Peyer's patch (tissue), 4 donors: ENCODE measurements at regions not wholly inside any gene's neighbourhood (a gene's known extent, or its start where the extent isn't known, plus 50 kb on each side); places are given as distances from the start of the nearest gene placed in this dataset.

Experiments used
- DNase-seq, 3 donors: peaks; one replicate each; pipeline ENCODE4 v3.0.0-alpha.2; 2017 to 2019
- H3K27ac ChIP-seq, 4 donors: fragments of 200-600 bp; sonication (generic); one replicate each; pipeline ENCODE4 v1.5.1; 2016 to 2019
- H3K27me3 ChIP-seq, 2 donors: fragments of 200-600 bp; sonication (generic); one replicate each; pipeline ENCODE4 v1.5.1; 2019
- H3K36me3 ChIP-seq, 3 donors: fragments of 200-600 bp; sonication (generic); one replicate each; pipeline ENCODE4 v1.5.1; 2016 to 2019
- H3K4me1 ChIP-seq, 4 donors: fragments of 200-600 bp; sonication (generic); one replicate each; pipeline ENCODE4 v1.5.1; 2016 to 2019
- H3K4me3 ChIP-seq, 4 donors: fragments of 200-600 bp; sonication (generic); 1 replicate in 3 of 4; 2 replicates in 1 of 4; pipeline ENCODE4 v1.5.1; 2016 to 2019; ENCODE audit warnings: mild to moderate bottlenecking in 1 of 4
- H3K9me3 ChIP-seq, 4 donors: fragments of 200-600 bp; sonication (generic); one replicate each; pipeline ENCODE4 v1.5.1; 2016 to 2019; ENCODE audit warnings: mild to moderate bottlenecking in 1 of 4
- CTCF ChIP-seq, 6 experiments: fragments of 450-650 bp in 4 of 6; fragments of 200-600 bp in 2 of 6; sonication (generic) in 1 of 6; IDR thresholded peaks; one replicate each; pipeline ENCODE4 v1.5.1; 2017 to 2019; ENCODE audit warnings: antibody characterized with exemption in 6 of 6, mild to moderate bottlenecking in 3 of 6, moderate library complexity in 1 of 6
- POLR2A ChIP-seq, 2 donors: fragments of 450-650 bp; IDR thresholded peaks; one replicate each; pipeline ENCODE4 v1.5.1; 2017; ENCODE audit warnings: antibody characterized with exemption in 2 of 2, mild to moderate bottlenecking in 2 of 2, moderate library complexity in 2 of 2

DNA sequence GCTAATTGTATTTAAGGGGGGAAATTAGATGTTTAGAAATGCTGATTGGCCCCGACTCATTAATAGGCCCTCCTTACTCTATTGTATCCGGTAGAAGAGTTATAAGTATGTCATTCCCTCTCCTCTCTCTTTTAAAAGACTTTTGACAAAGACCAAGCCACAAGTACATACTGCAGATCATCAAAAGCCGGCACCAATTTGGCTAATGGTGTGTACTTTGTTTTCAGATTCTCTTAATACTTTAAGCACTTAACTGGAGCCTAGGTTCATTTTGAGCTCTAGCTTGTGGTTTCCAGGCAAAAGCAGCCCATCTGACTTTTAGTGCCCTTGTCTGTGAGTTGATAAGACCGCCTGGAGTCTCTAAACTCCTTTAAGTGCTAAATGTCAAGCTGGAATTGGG is 210.0 kb upstream of the LYZL1 start:
- no peaks in the 10 kb centered on the region for H3K9me3 ChIP-seq
- no peak for DNase-seq
- H3K27me3 ChIP-seq = no peaks in the 10 kb centered on the region
- H3K27ac ChIP-seq = no peak overlapping the region
- H3K36me3 ChIP-seq = no peaks in the 10 kb centered on the region
- no peaks in the 10 kb centered on the region for H3K4me1 ChIP-seq
- no peak for TF ChIP-seq CTCF (IDR thresholded peaks at IDR 0.05)
- TF ChIP-seq POLR2A (IDR thresholded peaks at IDR 0.05) = no peak
- no peak overlapping the region for H3K4me3 ChIP-seq

GRCh38 chr10:29081231-29081630 is 207.6 kb upstream of the LYZL1 start:
- Histone ChIP-seq H3K27ac (no peak overlapping the region), H3K9me3 (no peaks in the 10 kb centered on the region), H3K36me3 (no peaks in the 10 kb centered on the region), H3K4me1 (no peaks in the 10 kb centered on the region), H3K27me3 (no peaks in the 10 kb centered on the region), H3K4me3 (no peak overlapping the region)
- no peak for DNase-seq
- TF ChIP-seq CTCF (IDR thresholded peaks at IDR 0.05) = no peak
- no peak for TF ChIP-seq POLR2A (IDR thresholded peaks at IDR 0.05)

DNA sequence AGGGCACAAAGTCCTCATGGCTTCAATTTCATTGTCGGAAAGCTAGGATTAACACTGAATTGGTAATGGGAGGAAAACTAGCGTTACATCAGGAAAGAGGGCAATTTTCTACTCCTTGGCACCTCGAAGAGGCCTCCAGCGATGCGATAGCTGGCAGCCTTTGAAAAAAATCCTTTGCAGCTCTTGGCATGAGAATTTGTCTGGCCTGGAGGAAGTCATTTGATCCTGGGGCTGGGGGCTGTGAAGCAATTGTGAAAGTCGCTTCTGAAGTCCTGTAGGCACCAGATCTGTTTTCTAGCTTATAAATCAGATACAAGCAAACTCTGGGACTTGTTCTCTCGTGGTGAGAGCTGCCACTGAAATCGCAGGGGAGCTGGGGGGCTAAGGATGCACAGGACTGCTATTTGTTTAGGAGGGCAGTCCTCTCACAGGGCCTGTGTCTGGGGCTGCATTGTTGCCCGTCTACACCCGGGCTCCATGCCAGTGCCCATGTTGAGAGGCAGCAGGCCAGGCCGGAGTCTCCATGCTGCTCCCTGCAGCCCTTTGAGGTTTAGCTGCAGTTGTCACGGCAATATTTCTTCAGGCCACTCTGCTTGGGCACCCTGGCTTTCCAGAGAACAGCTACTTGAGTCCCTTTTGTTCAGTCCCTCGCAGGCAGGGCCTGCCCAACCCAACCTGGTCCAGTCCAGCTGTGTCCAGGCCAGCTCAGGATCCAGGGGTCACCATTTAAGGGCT is 206.8 kb upstream of the LYZL1 start:
- no peaks in the 10 kb centered on the region for H3K36me3 ChIP-seq
- no peak overlapping the region for H3K27ac ChIP-seq
- no peaks in the 10 kb centered on the region for H3K9me3 ChIP-seq
- no peaks in the 10 kb centered on the region for H3K27me3 ChIP-seq
- no peaks in the 10 kb centered on the region for H3K4me1 ChIP-seq
- H3K4me3 ChIP-seq = no peak overlapping the region
- TF ChIP-seq CTCF (IDR thresholded peaks at IDR 0.05) (no peak), POLR2A (IDR thresholded peaks at IDR 0.05) (no peak)
- DNase-seq = no peak

DNA sequence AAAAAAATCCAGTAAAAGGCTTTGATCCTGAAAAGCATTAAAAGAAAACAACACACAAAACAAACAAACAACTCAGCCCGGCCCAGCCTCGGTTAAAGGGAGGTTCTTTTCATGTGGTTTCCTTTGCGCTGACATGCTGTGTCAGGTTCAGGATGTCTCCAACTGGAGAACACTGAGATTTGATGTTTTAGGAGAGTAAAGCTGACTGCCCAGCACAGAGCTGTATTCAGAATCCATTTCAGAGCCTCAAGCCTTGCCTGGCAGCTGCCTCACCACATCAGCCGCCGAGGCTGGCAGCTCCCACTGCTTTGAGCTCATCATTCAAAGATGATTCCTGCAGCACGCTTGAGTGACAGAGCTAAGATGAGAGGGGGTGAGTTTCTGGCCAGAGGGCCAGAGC is 205.8 kb upstream of the LYZL1 start:
- Histone ChIP-seq H3K27ac (no peak overlapping the region), H3K9me3 (no peaks in the 10 kb centered on the region), H3K4me3 (no peak overlapping the region), H3K27me3 (no peaks in the 10 kb centered on the region), H3K4me1 (no peaks in the 10 kb centered on the region), H3K36me3 (no peaks in the 10 kb centered on the region)
- TF ChIP-seq POLR2A (IDR thresholded peaks at IDR 0.05) (no peak), CTCF (IDR thresholded peaks at IDR 0.05) (no peak)
- no peak for DNase-seq

GRCh38 chr10:29084681-29085307 is 204.1 kb upstream of the LYZL1 start:
- no peak for DNase-seq
- Histone ChIP-seq H3K4me3 (no peak overlapping the region), H3K9me3 (no peaks in the 10 kb centered on the region), H3K4me1 (no peaks in the 10 kb centered on the region), H3K27ac (no peak overlapping the region), H3K27me3 (no peaks in the 10 kb centered on the region), H3K36me3 (no peaks in the 10 kb centered on the region)
- no peak for TF ChIP-seq CTCF (IDR thresholded peaks at IDR 0.05)
- no peak for TF ChIP-seq POLR2A (IDR thresholded peaks at IDR 0.05)
